ENCODE measurements at regions not wholly inside any gene's neighbourhood (a gene's known extent, or its start where the extent isn't known, plus 50 kb on each side); places are given as distances from the start of the nearest gene placed in this dataset.

GRCh38 chr20:52539891-52540290 lies 348.3 kb upstream of the ZFP64 start:
- TF ChIP-seq CTCF (conservative IDR thresholded peaks at IDR 0.05; ENCODE audit: low read depth, low read length) (0 out of 2 replicates have a peak, but pooled peaks have one; percentile 30), EZH2 (IDR thresholded peaks at IDR 0.05; ENCODE audit: borderline replicate concordance, low read depth, low read length, poor library complexity, severe bottlenecking) (no peak)
